ENCODE measurements at regions not wholly inside any gene's neighbourhood (a gene's known extent, or its start where the extent isn't known, plus 50 kb on each side); places are given as distances from the start of the nearest gene placed in this dataset.

DNA sequence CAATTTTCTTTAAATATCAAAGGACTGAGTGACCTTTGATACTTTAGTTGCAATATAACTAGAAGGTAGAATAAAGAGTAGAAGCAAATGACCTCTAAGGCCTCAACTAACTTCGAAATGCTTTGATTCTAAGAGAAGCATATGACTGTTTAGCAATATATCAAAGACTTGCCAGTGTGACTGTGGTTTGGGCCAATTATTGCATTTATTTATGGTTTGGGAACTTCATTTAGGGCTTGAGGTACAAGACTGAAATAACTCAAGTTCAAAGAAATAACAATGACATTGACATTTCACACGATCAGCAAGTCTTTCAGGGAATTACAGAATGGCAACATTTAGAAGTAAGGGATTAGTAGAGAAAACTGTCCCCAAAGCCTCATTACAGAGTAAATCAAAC, 709.7 kb upstream of the LRRC4C start:
- TF ChIP-seq POLR2A (IDR thresholded peaks at IDR 0.05) = no peak
- TF ChIP-seq, protein P1, sequence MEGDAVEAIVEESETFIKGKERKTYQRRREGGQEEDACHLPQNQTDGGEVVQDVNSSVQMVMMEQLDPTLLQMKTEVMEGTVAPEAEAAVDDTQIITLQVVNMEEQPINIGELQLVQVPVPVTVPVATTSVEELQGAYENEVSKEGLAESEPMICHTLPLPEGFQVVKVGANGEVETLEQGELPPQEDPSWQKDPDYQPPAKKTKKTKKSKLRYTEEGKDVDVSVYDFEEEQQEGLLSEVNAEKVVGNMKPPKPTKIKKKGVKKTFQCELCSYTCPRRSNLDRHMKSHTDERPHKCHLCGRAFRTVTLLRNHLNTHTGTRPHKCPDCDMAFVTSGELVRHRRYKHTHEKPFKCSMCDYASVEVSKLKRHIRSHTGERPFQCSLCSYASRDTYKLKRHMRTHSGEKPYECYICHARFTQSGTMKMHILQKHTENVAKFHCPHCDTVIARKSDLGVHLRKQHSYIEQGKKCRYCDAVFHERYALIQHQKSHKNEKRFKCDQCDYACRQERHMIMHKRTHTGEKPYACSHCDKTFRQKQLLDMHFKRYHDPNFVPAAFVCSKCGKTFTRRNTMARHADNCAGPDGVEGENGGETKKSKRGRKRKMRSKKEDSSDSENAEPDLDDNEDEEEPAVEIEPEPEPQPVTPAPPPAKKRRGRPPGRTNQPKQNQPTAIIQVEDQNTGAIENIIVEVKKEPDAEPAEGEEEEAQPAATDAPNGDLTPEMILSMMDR (IDR thresholded peaks at IDR 0.05) = no peak

All from Peyer's patch (tissue), 4 donors.